ENCODE measurements at regions not wholly inside any gene's neighbourhood (a gene's known extent, or its start where the extent isn't known, plus 50 kb on each side); places are given as distances from the start of the nearest gene placed in this dataset.

DNA sequence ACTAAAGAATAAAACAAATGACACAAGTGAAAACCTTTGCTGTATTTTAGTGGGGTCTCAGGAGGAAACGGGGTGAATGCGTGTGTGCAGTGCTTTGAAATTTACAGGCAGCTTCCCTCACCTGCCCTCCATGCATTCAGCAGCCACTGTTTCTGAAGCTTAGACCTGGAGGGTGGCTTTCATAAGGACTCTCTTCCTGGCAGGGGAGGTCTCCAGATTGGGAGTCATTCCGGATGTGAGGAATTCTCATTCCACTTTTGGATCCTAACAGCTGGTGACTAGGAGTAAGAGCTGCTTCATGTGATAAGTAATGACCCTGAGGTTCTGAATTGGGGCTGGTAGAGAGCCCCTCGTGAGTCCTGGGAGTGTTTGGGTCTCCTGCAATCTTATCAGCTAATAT is 192.5 kb downstream of the SH3BP4 start:
- Mint-ChIP-seq H3K9me3 (no peaks in the 10 kb centered on the region), H3K36me3 (ENCODE audit: insufficient read depth) (no peaks in the 10 kb centered on the region), H3K27me3 (peaks cover 42% of the 10 kb centered on the region), H3K4me3 (no peak overlapping the region), H3K4me1 (no peaks in the 10 kb centered on the region), H3K27ac (ENCODE audit: low read depth) (no peak overlapping the region)
- ATAC-seq (replicated peaks; ENCODE audit: extremely low read depth, poor library complexity, severe bottlenecking) (no peak), DNase-seq (ENCODE audit: low spot score in 2 of 2) (no peak)

DNA sequence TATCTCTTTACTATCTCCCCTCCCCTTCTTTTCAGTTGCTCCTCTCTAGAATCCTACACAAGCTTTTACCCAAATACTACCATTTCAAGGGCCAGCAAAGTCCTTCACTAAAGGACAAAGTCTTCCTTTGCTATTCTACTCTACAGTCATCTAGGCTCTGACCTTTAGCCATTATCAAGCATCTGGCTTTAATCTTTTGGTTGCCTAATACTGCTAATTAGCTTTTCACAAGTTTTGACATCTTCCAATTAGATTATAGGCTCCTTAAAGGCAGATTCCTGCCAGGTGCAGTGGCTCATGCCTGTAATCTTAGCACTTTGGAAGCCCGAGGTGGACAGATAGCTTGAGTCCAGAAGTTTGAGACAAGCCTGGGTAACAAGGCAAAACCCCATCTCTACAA is 194.4 kb downstream of the SH3BP4 start:
- no peak for ATAC-seq (replicated peaks; ENCODE audit: extremely low read depth, poor library complexity, severe bottlenecking)
- Mint-ChIP-seq H3K4me1 (no peaks in the 10 kb centered on the region), H3K4me3 (no peak overlapping the region), H3K27me3 (peaks cover 51% of the 10 kb centered on the region), H3K36me3 (ENCODE audit: insufficient read depth) (no peaks in the 10 kb centered on the region), H3K27ac (ENCODE audit: low read depth) (no peak overlapping the region), H3K9me3 (no peaks in the 10 kb centered on the region)
- DNase-seq (ENCODE audit: low spot score in 2 of 2): no peak

- Mint-ChIP-seq H3K27me3 (peaks cover 48% of the 10 kb centered on the region), H3K9me3 (no peaks in the 10 kb centered on the region)
- DNase-seq (ENCODE audit: low spot score in 2 of 2): no peak
These were observed 195.2 kb downstream of the SH3BP4 start for GRCh38 chr2:235146871-235147565.

DNA sequence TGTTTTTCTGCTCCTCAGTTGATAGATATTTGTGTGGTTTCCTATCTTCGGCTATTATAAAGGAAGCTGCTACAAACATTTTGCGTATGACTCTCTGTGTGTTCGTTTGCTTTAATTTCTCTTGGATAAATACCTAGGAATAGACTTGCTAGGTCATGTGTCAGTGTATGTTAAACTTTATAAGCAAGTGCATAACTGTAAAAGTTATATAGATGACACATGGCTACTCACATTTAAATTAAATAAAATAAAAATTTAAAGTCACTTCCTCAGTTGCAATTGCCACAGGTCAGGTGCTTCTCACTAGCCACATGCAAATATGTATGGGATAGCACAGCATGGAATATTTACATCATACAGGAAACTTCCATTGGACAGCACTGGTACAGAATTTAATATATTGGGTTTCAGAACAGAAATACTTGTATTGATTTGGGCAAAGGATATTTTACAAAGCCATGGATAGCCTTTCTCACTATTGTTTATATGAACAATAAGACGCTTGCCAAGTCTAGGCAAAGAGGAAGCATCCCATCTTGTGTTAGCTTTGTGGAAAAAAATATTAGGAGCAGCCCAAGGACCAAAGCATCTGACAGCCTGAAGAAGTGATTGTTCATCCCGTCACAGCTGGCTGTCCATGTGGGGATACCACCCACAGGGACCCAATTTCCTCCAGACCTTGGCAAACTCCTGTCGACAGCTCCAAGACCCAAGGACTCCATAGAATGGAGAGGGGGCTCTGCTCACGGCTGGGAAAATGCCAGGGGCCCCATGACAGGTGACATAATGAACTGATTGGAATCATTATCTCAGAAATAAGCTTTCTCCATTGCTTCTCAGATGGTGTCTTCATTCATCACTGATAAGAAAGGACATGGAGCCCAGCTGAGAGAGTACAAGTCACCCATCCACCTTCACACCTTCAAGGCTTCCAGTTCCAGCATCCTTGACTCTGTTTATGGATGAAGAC is 196.7 kb downstream of the SH3BP4 start:
- H3K27me3 Mint-ChIP-seq: peaks cover 61% of the 10 kb centered on the region
- H3K4me1 Mint-ChIP-seq: no peaks in the 10 kb centered on the region
- H3K4me3 Mint-ChIP-seq: no peak overlapping the region
- ATAC-seq (replicated peaks; ENCODE audit: extremely low read depth, poor library complexity, severe bottlenecking): no peak
- no peak overlapping the region for H3K27ac Mint-ChIP-seq (ENCODE audit: low read depth)
- DNase-seq (ENCODE audit: low spot score in 2 of 2): no peak
- H3K36me3 Mint-ChIP-seq (ENCODE audit: insufficient read depth): no peaks in the 10 kb centered on the region
- H3K9me3 Mint-ChIP-seq: no peaks in the 10 kb centered on the region

More at GRCh38 chr2:235146871-235147565, 195.2 kb downstream of the SH3BP4 start:
- H3K4me1 Mint-ChIP-seq: no peaks in the 10 kb centered on the region
- H3K27ac Mint-ChIP-seq (ENCODE audit: low read depth): no peak overlapping the region
- no peaks in the 10 kb centered on the region for H3K36me3 Mint-ChIP-seq (ENCODE audit: insufficient read depth)
- no peak for ATAC-seq (replicated peaks; ENCODE audit: extremely low read depth, poor library complexity, severe bottlenecking)
- no peak overlapping the region for H3K4me3 Mint-ChIP-seq

DNA sequence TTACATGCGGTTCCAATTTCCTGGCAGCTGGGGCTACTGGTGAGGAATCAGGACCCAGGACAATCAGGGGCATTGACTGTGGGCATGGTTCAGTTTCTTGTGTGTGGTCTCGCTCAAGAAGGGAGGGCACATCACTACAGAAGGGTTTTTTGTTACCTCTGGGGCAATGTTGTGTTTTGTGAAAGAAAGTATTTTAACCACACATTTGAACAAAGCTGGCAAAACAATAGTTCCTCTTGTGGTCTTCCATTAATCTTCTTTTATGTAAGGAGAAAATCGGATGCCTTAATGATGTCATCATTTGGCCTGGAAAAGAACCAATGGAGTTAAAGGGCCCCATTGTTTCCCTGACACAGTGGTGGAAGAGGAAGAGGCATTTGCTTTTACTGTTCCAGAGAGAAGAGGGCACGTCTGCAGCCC is 197.4 kb downstream of the SH3BP4 start:
- Mint-ChIP-seq H3K4me1 (no peaks in the 10 kb centered on the region), H3K27me3 (peaks cover 62% of the 10 kb centered on the region), H3K9me3 (no peaks in the 10 kb centered on the region), H3K27ac (ENCODE audit: low read depth) (no peak overlapping the region), H3K4me3 (no peak overlapping the region), H3K36me3 (ENCODE audit: insufficient read depth) (no peaks in the 10 kb centered on the region)
- ATAC-seq (replicated peaks; ENCODE audit: extremely low read depth, poor library complexity, severe bottlenecking): no peak
- no peak for DNase-seq (ENCODE audit: low spot score in 2 of 2)

DNA sequence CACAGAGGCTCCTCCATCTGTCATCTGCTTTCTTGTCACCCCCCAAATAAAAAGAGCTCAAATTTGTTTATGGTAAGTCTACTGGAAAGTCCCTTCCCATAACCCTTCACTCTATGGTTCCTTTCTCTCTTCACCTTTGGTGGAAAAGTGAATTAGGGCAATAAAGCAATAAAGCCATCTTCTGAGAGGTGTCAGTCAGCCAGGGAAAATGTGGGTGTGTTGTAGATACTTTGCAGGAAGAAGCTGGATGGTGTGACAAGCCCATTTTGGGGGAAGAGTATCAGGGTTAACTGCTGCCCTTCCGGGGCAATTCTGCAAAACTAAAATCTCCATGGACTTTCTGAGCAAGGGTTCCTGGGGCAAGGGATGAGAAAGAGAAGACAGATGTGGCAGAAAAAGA is 197.9 kb downstream of the SH3BP4 start:
- H3K9me3 Mint-ChIP-seq: no peaks in the 10 kb centered on the region
- H3K27me3 Mint-ChIP-seq: peaks cover 62% of the 10 kb centered on the region
- no peak overlapping the region for H3K4me3 Mint-ChIP-seq
- H3K36me3 Mint-ChIP-seq (ENCODE audit: insufficient read depth): no peaks in the 10 kb centered on the region
- no peaks in the 10 kb centered on the region for H3K4me1 Mint-ChIP-seq
- ATAC-seq (replicated peaks; ENCODE audit: extremely low read depth, poor library complexity, severe bottlenecking): no peak
- no peak for DNase-seq (ENCODE audit: low spot score in 2 of 2)
- H3K27ac Mint-ChIP-seq (ENCODE audit: low read depth): no peak overlapping the region

DNA sequence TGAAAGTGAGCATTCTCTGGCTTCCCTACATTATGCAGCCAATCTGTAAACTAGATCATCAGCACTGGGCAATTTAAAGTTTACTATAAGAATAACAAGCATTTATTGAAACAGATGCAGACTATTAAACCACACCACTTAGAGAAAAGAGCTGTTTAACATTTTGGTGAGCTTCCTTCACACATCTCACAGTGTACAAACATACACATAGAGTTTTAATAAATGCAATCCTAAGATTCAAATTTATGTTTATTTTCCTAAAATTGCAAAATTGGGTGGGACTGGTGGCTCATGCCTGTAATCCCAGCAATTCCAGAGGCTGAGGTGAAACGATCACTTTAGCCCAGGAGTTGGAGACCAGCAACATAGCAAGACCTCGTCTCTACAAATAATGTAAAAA is 199.3 kb downstream of the SH3BP4 start:
- no peak overlapping the region for H3K4me3 Mint-ChIP-seq
- DNase-seq (ENCODE audit: low spot score in 2 of 2): no peak
- no peaks in the 10 kb centered on the region for H3K9me3 Mint-ChIP-seq
- H3K4me1 Mint-ChIP-seq: no peaks in the 10 kb centered on the region
- H3K27ac Mint-ChIP-seq (ENCODE audit: low read depth): no peak overlapping the region
- H3K36me3 Mint-ChIP-seq (ENCODE audit: insufficient read depth): no peaks in the 10 kb centered on the region
- no peak for ATAC-seq (replicated peaks; ENCODE audit: extremely low read depth, poor library complexity, severe bottlenecking)
- peaks cover 67% of the 10 kb centered on the region for H3K27me3 Mint-ChIP-seq

DNA sequence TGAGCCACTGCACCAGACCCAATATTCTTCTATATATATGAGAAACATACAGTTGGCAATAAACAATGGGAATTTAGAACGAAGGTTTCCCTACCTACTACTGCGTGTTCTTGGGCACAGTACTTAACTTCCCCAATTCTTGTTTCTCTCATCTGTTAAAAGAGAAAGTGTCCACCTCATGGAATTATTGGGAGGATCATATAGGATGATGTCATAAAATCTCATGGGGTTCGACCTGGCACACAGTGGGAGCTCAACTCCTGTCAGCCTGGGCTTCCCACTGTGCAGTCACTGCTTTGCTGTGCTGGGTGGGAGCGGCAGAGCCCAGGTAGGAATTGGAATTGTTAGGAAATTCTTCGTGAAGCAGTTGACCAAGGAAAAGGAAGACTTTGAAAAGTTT is 203.3 kb downstream of the SH3BP4 start:
- DNase-seq (ENCODE audit: low spot score in 2 of 2) (no peak), ATAC-seq (replicated peaks; ENCODE audit: extremely low read depth, poor library complexity, severe bottlenecking) (no peak)
- no peaks in the 10 kb centered on the region for H3K36me3 Mint-ChIP-seq (ENCODE audit: insufficient read depth)
- H3K9me3 Mint-ChIP-seq: no peaks in the 10 kb centered on the region
- H3K4me3 Mint-ChIP-seq: no peak overlapping the region
- no peaks in the 10 kb centered on the region for H3K4me1 Mint-ChIP-seq
- H3K27ac Mint-ChIP-seq (ENCODE audit: low read depth): no peak overlapping the region
- peaks cover 79% of the 10 kb centered on the region for H3K27me3 Mint-ChIP-seq

DNA sequence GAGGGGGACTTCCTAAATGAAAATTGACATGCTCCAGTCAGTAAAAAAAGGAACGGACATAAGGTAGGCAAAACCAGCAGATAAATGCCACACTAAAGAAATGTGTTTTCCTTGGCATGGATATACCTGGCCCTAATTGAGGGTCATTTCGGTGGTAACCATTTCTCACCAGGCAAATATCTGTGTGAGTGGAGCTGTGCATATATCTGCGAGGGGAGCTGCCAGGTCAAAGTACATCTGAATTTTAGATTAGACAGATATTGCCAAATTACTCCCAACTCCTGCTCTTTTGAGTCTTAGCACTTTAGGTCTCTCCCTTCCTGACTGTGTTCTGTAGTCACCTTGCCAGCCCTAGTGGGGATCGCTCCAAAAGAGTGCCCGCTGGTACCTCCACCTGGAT is 204.2 kb downstream of the SH3BP4 start:
- Mint-ChIP-seq H3K27me3 (peaks cover 81% of the 10 kb centered on the region), H3K27ac (ENCODE audit: low read depth) (no peak overlapping the region), H3K36me3 (ENCODE audit: insufficient read depth) (no peaks in the 10 kb centered on the region), H3K4me3 (no peak overlapping the region), H3K9me3 (no peaks in the 10 kb centered on the region), H3K4me1 (no peaks in the 10 kb centered on the region)
- DNase-seq (ENCODE audit: low spot score in 2 of 2) (no peak), ATAC-seq (replicated peaks; ENCODE audit: extremely low read depth, poor library complexity, severe bottlenecking) (no peak)

GRCh38 chr2:235157746-235158482 is 206.1 kb downstream of the SH3BP4 start:
- ATAC-seq (replicated peaks; ENCODE audit: extremely low read depth, poor library complexity, severe bottlenecking) (no peak), DNase-seq (ENCODE audit: low spot score in 2 of 2) (no peak)
- Mint-ChIP-seq H3K9me3 (no peaks in the 10 kb centered on the region), H3K4me1 (no peaks in the 10 kb centered on the region), H3K27ac (ENCODE audit: low read depth) (no peak overlapping the region), H3K4me3 (no peak overlapping the region), H3K27me3 (peaks cover 81% of the 10 kb centered on the region), H3K36me3 (ENCODE audit: insufficient read depth) (no peaks in the 10 kb centered on the region)

DNA sequence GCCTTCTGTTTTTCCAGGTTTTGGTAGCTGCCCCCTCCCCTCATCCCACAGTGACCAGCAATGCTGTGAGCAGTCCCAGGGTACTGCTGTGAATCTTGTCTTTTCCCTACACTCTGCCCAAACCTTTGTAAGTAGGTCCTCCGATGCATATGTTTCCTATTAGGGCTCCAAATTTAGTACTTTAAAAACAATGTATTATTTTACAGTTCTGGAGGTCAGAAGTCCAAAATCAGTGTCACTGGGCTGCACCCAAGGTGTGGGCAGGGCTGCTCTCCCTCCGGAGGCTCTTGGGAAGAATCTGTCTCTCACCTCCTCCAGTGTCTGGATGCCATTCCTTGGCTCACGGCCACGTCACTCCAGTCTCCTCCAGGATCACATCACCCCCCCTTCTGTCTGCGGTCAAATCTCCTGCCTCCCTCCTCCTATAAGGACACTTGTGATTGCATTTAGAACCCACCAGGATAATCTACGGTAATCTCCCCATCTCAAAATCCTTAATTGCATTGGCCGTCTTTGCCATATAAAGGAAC is 208.5 kb downstream of the SH3BP4 start:
- H3K27ac Mint-ChIP-seq (ENCODE audit: low read depth): no peak overlapping the region
- peaks cover 72% of the 10 kb centered on the region for H3K27me3 Mint-ChIP-seq
- DNase-seq (ENCODE audit: low spot score in 2 of 2): no peak
- no peak for ATAC-seq (replicated peaks; ENCODE audit: extremely low read depth, poor library complexity, severe bottlenecking)
- H3K4me3 Mint-ChIP-seq: no peak overlapping the region
- no peaks in the 10 kb centered on the region for H3K9me3 Mint-ChIP-seq
- peaks cover 2% of the 10 kb centered on the region for H3K36me3 Mint-ChIP-seq (ENCODE audit: insufficient read depth)
- no peaks in the 10 kb centered on the region for H3K4me1 Mint-ChIP-seq

DNA sequence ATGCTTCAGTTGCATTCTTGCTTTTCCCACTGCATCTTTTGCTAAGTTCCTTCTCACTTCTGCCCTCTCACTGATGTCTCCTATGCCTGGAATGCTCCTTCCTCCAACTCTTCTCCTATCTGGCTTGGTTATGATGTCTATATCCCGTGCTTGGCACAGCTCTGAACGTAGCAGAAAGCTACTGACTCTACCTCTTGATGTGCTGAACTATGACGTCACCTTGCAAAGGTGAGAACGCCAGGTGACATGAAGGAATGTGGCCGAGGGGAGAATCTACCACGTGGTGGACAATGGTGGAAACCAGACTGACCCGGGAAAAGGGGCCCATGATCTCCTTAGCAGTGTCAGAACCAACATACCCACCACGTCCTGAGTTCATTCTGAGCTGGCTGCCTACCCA is 209.7 kb downstream of the SH3BP4 start:
- no peak for ATAC-seq (replicated peaks; ENCODE audit: extremely low read depth, poor library complexity, severe bottlenecking)
- Mint-ChIP-seq H3K4me3 (no peak overlapping the region), H3K4me1 (no peaks in the 10 kb centered on the region), H3K36me3 (ENCODE audit: insufficient read depth) (peaks cover 2% of the 10 kb centered on the region), H3K27ac (ENCODE audit: low read depth) (no peak overlapping the region), H3K27me3 (peaks cover 72% of the 10 kb centered on the region), H3K9me3 (no peaks in the 10 kb centered on the region)
- DNase-seq (ENCODE audit: low spot score in 2 of 2): no peak
